HG02973 (cell line): ENCODE measurements at regions not wholly inside any gene's neighbourhood (a gene's known extent, or its start where the extent isn't known, plus 50 kb on each side); places are given as distances from the start of the nearest gene placed in this dataset.
"Not testable (repeated sequence)": the region's sequence is repeated elsewhere in the genome, so short reads cannot be mapped to it uniquely, and the experiment has no call there.

ENCODE experiments used
- ATAC-seq: cut with Tn5 transposase; IDR thresholded peaks from one replicate; pipeline ENCODE4 v1.9.1; 2021; ENCODE audit warnings: moderate library complexity; ENCODE audit not compliant: unreplicated experiment

DNA sequence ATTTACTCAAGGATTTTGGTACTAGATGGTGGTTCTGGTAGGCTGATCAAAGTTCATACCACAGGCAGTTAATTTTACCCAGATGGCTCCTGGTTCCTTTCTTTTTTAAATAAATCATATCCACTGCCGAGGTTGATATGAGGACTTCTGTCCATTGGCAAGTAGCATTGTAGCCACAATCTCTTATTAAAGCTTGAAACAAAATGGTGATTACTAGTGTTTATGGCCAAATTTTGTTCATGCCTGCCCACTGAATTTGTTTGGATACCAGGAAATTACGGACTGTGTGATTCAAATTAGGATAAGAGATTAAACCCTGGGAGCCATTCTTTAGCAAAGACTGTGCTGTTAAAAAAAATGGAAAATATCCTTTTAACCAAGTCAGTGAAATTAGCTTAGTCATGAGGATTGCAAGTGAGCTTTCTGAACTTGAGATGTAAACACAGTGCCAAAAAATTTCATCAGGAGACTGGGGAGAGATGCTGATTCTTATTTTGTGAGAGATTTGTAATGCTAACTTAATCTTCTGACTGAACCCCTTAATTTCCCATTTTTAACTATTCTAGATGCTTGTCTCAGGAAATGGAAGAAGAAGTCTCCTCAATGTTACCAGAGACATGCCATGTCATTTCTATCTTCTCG is 893.5 kb upstream of the ADAMTS5 start:
- ATAC-seq: not testable (repeated sequence)

DNA sequence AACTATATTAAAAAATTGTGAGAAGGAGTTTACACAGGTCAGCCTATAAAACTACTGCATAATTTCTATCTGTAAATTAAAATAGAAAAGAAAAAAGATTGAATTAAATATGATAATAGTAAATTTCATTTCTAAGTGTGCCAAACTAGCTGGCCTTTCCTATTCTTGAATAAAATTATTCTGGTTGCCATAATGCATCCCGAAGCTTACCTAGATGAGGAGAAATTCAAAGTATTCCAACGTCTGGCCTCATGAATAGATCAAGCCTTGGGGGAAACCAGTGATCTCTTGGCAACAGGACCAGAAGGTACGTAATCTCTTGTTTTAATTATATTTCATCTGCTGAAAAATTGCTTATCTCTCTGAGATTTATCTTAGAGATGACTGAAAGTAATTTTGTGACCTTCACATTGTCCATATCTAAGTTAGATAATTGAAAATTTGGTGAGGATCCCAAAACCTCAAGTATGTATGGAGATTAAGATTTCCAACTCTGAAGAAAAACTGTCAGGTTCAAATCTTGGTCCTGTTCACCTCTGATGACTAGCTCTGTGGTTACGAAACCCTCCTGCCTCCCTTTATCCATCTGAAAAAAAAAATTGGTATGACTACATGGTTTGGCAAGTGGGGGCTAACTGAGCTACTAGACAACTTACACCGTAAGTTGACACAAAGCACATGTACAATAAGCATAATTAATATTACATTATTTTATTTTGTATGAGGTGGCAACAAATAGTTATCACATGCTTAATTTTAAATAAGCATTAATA is 891.4 kb upstream of the ADAMTS5 start:
- ATAC-seq: not testable (repeated sequence)

DNA sequence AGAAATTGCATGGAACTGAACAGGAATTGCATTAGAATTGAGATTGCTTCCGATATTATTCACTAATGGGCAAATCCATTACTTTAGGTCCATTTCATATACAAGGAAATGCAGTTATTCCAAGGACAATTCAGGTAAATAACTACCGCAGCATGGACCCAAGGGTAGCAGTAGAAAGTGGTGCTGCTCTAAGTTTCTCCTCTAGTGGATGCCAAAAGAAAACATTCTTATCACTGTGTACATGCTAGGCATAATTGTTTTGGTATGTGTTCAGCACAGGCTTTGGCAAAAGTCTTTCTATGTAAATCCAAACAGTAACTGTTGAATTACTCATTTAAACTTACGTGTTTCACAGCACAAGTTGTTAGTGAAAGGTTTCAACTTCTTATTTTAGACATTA is 890.1 kb upstream of the ADAMTS5 start:
- not testable (repeated sequence) for ATAC-seq

DNA sequence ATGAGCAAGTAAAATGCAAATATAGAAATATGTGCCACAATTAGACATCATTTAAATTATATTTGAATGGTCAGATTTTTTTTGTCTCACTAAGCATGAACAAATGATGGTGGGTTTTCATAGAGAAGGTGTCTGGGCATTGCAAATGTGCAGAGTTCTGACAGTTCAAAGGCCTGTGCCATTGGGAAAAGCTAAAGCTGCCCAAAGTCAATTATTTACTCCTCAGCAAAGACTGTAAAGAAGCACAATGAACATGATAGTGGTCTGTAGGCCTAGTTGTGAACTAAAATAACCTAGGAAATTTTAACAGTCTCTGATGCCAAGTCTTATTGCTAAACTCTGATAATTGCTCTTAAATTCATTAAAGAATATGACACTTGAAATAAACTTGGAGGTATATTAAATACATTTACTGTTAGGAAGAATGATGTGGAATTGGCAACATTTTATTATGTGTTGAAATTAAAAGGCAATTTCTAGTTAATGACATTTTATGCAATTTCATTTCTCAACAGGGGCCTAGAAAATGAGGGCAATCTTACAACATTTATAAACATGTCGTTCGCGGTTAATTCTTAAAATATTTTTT is 874.3 kb upstream of the ADAMTS5 start:
- no peak for ATAC-seq

DNA sequence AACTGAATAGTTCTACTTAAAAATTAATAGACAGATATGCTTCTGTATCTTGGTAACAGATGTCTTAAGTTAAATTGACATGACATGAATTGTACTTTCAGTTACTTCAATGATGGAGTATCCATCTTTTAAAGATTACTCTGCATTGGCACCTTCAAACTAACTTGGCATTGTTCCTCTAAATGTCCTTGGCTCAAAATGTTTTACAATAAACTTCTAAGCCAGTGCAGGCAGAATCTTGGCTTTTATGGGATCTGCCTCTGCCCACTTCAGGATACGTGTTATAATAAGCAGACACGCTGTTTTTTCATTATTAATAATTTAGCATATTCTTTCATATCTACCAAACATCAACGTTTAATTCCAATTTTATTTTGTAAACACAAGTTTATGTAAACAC is 873.4 kb upstream of the ADAMTS5 start:
- no peak for ATAC-seq

DNA sequence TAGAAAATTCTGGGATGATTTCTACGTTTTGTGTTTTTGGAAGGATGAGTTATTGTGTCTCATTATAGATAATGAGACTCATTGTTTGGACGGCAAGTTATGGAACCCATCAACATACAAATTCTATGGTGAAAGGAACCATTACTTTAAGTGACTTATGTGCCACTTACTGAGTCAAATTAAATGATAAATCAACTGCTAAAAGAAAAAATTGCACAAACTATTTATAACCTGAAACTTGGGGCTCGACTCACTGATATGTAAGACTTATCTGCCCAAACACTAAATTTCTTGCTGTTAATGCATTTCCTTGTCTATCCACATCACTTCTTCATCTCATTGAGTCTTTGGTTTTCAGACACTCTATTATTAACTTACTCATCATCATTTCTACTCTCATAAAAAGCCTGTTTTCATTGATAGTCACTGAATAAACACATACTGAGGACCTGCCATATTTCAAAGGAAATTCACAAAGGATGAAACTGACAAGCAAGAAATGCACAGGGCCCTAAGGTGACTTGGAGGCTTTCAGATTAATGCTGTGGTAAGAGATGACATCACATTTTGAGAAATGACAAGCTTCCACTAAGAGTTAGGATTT is 872.7 kb upstream of the ADAMTS5 start:
- ATAC-seq: no peak

DNA sequence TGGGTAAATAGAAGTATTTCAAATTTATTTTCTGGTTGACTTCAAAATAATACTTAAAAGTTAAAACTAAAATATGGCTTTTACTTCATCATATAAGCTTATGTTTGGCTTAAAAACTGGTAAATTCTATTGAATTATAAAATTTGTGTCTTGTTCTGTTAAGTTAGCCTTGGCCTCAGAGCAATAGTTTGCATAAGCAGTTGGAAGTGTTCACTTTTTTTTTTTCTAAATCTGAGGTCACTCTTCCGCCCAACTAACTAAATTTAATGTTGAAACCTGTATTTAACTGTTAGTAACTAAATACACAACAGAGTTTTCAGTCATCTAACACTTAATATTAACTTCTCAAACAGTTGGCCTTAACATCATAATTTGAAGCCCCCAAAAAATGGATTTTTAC is 871.7 kb upstream of the ADAMTS5 start:
- ATAC-seq: no peak

DNA sequence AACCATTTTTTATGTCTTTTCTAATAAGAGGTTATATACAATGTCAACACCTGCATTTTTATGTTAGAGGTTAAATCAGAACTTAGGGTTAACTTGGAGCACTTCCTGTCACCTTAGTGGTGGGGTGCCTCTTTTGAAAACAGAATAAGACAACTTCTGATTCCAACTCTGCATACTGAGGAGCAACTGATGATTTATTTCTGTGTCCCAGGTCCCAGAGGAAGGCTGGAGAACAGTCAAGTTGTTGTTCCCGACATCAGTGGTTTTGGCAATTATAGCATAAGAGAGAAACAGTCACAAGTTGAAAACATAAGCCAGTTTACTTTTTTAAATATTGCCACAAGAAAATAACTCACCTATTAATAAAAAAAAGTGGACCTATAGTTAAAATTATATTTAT is 871.0 kb upstream of the ADAMTS5 start:
- ATAC-seq: no peak

DNA sequence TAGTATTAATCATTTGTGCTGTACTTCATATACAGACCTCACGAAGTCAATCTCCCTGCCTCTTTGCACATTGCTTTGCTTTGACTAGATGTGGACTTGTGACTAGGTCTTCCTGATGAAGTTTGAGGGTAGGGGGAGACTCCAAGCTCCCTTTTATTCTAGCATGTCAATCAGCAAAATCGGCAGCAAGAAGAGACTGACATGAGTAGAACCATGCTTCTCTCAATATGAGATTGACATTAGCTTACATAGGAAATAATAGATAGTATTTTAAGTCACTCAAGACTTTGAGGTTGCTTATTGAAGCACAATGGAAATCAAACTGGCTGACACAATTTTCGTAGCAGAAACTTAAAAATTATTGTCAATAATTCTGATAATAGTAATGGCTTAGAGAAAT is 866.4 kb upstream of the ADAMTS5 start:
- ATAC-seq: no peak

DNA sequence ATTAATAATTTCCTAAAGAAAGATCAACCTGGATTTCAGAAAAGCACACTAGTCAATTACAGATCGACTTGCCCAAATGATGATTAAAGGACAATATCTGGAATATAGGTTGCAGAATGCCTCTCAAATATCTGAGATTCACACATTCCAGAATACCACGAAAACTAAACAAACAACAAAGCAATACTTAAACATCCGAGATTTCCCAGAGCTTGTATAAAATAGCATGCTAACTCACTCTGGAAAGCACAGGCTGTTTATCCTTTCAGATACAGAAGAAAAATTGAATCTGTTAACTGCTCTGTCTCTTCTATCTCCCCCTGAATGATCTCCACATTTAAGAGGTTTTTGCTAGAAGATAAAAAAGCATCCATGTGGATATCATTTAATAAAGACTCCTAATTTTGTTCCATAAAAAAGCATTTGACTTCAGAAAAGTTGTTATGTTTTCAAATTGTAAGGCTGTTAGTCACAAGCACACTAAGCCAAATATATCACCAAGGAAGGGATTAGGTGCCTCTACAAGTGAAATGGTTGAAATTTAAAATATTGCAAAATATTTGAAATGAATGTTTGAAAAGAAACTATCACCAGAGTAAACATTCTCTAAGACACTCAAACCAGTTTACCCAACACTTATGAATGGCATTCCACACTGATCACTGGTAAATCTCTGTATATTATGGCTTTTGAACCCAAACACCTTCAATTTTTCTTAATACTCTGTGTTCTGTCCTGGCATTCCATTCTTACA is 865.1 kb upstream of the ADAMTS5 start:
- ATAC-seq: no peak

DNA sequence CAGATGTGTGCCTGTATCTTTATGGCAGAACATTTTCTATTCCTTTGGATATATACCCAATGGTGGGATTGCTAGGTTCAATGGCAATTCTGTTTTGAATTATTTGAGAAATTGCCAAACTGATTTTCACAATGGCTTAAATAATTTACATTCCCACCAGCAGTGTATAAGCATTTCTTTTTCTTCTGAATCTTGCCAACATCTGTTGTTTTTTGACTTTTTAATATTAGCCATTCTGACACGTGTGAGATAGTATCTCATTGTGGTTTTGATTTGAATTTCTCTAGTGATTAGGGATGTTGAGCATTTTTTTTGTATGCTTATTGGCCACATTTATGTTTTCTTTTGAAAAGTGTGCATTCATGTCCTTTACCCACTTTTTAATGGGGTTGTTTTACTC is 864.3 kb upstream of the ADAMTS5 start:
- no peak for ATAC-seq

DNA sequence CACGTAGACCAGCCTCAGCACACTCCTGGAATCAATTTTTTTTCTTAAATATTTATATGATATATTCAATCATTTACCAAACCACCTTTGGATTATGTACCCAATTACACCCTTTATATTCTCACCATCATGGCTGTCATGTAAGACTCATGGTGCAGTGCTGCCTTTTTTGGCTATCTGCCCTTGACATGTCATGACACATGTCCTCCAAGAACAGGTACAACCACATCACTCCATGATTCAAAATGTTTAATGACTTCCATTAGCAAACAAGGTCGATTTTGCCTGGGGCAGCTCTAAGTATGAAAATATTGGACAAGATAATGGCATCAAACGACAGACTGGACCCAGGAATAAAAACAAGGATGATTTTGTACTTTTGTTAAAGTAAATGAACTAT is 861.1 kb upstream of the ADAMTS5 start:
- no peak for ATAC-seq

DNA sequence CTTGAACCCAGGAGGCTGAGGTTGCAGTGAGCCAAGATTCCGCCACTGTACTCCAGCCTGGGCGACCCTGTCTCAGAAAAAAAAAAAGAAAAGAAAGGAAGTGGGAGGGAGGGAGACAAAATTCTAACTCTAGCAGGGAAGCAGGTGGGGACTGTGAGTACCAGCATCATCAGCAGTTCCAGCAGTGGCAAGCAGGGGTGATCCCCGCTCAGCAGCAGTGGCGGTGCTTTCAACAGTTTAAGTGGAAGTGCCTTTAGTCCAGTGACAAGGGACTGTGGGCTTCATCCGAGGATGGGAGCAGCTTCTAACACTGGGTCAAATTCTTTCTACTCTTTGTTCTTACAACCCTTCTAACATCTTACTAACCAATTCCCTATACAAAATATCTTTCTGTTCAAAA is 858.1 kb upstream of the ADAMTS5 start:
- no peak for ATAC-seq

DNA sequence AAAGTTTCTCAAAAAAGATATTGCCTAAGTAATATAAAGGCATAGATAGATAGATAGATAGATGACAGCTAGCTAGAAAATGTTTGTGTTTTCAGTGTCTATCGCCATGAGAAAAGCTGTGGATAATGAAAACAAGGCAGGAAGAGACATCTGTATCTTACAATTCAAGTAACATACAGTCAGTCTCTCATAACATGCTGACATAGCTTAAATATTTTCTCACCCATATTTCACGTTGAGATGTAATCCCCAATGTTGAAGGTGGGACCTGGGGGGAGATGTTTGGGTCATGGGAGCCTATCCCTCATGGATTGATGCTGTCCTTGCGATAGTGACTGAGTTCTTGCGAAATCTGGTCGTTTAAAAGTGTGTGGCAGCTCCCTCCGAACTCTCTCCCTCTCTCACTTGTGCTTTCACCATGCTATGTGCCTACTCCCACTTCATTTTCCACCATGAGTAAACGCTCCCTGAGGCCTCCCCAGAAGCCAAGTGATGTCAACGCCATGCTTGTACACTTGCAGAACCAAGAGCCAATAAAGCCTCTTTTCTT is 856.8 kb upstream of the ADAMTS5 start:
- no peak for ATAC-seq

DNA sequence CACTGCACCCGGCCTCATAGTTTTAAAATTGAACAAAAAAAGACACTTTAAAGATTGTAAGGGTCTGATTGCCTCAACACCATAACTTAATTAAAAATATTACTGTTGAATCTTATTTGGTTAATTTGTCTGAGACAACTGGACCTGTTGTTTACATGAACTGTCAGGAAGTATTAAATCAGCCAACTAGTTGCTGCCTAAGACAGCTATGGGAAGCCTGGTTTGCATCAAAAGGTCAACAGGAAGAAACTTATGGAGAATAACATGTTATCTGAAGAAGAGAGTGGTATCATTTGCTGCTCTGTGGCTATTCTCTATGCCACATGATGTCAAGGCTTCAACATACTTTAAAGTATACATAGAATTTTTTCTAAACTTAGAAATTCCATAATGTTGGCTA is 853.5 kb upstream of the ADAMTS5 start:
- no peak for ATAC-seq

DNA sequence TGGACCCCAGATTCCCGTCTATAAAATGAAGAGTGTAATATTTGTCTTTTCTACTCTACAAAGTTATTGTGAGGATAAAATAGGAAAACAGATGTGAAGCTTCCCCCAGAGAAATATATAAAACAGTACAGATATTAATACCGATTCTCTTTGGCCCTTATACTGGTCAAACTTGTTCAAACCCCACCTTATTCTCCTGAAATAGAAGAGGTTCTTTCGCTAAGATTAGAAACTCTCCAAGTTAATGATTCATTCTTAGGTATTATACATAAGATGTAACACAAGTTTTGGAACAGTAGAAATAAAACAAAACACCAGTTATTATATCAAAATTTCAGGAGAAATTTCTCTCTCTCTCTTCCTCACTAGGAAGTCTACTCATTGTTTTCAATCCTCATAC is 852.4 kb upstream of the ADAMTS5 start:
- ATAC-seq: no peak

DNA sequence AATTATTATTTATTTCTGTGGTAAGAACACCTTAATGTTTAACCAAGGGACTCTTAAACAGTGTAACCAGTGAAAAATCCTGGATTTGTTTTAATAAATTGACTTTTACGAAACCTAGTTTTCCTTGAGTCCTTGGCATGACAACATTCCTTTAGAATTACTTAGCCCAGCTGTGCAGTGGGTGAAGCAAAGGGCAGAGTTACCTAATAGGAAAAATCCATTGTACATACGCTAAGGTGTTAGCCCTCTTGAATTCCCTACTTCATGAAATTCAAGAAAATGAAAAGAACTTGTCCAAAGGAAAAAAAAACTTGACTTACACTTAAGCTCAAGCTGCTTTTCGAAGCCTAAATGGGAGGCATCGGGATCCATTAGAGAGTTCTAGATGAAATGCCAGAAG is 852.0 kb upstream of the ADAMTS5 start:
- ATAC-seq: no peak

DNA sequence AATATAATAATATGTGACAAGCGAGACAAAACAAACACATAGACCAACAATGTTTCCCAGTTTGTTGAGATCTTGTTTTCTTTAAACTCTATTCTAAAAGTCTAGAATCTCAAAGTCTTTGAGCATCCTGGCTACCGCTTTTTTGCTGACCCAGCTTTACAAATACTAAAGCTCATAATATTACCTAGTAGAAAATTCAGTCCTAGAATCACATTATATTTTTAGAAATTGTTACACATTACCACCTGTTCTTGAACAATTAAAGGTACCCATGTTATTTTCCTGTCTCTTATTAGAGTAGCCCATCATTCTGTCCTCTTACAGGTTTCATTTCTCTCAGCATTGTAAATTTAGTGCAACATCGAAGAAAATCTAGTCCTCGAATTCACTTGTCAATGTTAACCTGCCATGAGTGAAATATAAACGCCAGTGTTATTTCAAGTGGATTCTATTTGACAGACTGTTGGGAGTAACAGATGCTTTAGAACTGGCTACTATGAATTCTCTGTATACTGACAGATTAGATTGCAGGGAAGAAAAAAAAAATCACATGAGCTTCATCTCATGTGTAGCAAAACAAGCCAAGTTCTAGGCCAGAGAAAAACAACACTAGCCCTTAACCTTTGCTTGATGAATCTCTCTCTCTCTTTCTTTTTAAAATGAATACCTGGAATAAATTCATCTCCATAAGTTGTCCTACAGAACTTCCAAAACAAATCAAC is 851.2 kb upstream of the ADAMTS5 start:
- no peak for ATAC-seq

DNA sequence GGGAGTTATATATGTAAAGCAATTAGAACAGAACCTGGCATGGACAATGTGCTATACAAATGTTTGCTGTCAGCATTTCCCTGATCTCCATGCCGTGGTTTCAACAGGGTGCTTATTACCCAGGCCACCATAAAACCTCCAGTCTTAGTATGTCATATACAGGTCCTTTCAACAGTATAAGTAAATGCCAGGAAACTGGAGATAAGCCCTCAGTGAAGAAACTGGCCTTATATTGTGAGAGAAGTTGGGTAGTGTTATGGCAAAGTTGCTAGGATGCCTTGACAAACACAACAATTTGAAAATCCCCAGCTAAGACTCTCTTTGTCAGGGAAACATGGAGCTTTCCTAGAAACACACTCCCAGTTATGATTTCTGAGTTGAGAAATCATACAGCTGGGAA is 850.2 kb upstream of the ADAMTS5 start:
- no peak for ATAC-seq

DNA sequence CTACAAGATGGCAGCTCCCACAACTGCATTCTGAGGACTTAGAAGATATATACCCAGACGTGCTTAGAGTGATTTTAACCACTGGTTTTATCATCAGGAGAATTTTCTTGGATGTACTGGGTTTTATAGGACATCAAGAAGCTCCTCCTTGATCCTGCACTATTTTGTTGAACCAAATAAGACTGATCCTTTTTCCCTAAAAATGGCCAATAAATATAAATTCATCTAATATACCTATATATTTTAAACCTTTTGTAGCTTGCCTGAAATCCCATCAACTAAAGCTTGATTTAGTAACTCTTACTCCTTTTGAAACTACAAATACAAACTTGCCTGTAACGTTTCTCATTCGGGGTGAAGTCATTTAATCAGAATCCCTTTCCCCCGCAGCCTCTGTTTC is 849.4 kb upstream of the ADAMTS5 start:
- no peak for ATAC-seq
